Nephron (organoid): ENCODE measurements at regions not wholly inside any gene's neighbourhood (a gene's known extent, or its start where the extent isn't known, plus 50 kb on each side); places are given as distances from the start of the nearest gene placed in this dataset.

Experiments
- H3K27ac Mint-ChIP-seq, 3 experiments: 2 replicates each; pipeline ENCODE4 v1.8.0; 2020; ENCODE audit warnings: mixed read lengths in 3 of 3, mild to moderate bottlenecking in 2 of 3, moderate library complexity in 1 of 3
- H3K27me3 Mint-ChIP-seq: 2 replicates; pipeline ENCODE4 v1.8.0; 2021; ENCODE audit warnings: low read depth, mild to moderate bottlenecking, moderate library complexity, mixed read lengths
- H3K36me3 Mint-ChIP-seq: 2 replicates; pipeline ENCODE4 v1.8.0; 2020; ENCODE audit warnings: low read depth, mixed read lengths
- H3K4me1 Mint-ChIP-seq: 2 replicates; pipeline ENCODE4 v1.8.0; 2020; ENCODE audit warnings: mixed read lengths
- H3K4me3 Mint-ChIP-seq, 3 experiments: 2 replicates each; pipeline ENCODE4 v1.8.0; 2020; ENCODE audit warnings: mild to moderate bottlenecking in 3 of 3, mixed read lengths in 3 of 3, moderate library complexity in 2 of 3
- H3K9me3 Mint-ChIP-seq: 2 replicates; pipeline ENCODE4 v1.8.0; 2020; ENCODE audit warnings: mixed read lengths
- TF ChIP-seq, protein P1 (sequence below), 3 experiments: fragments of 200-600 bp; sonication (generic); IDR thresholded peaks; one replicate each; pipeline ENCODE4 v1.5.0; 2021; ENCODE audit warnings: antibody characterized with exemption in 3 of 3; ENCODE audit not compliant: unreplicated experiment in 3 of 3

DNA sequence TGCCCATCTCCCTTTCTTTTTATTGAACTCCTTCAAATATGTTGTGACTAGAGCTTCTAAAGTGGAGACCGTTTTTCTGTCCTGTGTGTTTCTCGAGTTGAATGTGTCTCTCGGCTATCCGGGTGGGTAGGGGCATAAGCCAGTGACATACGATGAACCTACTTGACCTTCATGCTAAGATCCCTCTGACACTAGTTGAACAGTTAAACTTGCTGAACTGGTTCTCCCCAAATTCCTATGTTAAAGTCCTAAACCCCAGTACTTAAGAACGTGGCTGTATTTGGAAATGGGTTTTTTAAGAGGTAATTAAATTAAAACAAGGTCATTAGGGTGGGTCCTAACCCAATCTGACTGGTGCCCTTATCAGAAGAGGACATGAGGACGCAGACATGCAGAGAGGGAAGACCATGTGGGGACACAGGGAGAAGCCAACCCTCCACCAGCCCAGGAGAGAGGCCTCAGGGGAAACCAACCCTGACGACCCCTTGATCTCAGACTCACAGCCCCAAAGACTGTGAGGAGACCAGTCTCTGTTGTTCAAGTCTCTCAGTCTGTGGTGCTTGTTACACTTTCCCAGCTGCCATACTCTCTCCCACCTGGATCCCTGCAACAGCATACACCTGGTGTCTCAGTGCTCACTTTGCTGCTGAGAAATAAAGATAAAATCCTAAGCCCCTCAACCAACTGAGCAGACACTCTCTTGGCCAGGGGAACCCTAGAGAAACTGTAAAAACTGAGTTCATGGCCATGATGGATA lies 208.4 kb downstream of the MYLK4 start:
- Mint-ChIP-seq H3K36me3 (peaks cover 4% of the 10 kb centered on the region), H3K9me3 (peaks cover 7% of the 10 kb centered on the region), H3K4me1 (peaks cover 3% of the 10 kb centered on the region), H3K4me3 (no peak overlapping the region), H3K27me3 (peaks cover 3% of the 10 kb centered on the region), H3K27ac (no peak overlapping the region)
- TF ChIP-seq, protein P1, sequence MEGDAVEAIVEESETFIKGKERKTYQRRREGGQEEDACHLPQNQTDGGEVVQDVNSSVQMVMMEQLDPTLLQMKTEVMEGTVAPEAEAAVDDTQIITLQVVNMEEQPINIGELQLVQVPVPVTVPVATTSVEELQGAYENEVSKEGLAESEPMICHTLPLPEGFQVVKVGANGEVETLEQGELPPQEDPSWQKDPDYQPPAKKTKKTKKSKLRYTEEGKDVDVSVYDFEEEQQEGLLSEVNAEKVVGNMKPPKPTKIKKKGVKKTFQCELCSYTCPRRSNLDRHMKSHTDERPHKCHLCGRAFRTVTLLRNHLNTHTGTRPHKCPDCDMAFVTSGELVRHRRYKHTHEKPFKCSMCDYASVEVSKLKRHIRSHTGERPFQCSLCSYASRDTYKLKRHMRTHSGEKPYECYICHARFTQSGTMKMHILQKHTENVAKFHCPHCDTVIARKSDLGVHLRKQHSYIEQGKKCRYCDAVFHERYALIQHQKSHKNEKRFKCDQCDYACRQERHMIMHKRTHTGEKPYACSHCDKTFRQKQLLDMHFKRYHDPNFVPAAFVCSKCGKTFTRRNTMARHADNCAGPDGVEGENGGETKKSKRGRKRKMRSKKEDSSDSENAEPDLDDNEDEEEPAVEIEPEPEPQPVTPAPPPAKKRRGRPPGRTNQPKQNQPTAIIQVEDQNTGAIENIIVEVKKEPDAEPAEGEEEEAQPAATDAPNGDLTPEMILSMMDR (IDR thresholded peaks at IDR 0.05; ENCODE audit: unreplicated experiment in 3 of 3), result no peak

DNA sequence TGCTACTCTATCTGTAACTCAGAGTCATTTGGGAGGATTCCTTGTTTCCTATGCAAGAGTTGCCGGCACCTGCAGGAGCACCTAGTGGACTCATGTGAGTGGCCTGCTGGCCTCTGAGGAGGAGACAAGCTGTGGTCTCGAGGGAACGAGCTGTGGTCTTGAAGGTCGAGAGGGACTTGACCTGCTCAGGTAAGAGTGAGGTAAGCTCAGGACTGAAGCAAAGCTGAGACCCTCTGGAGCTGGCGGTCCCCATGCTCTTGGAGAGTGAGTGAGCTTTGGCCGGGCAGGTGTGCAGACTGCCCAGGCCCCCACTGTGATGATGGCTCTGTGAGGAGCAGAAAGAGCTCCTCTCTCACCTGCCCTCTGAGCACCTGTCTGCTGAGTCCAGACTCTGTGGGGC lies 214.3 kb downstream of the MYLK4 start:
- Mint-ChIP-seq H3K4me1 (no peaks in the 10 kb centered on the region), H3K4me3 (no peak overlapping the region), H3K9me3 (peaks cover 3% of the 10 kb centered on the region), H3K27me3 (peaks cover 3% of the 10 kb centered on the region), H3K27ac (no peak overlapping the region), H3K36me3 (no peaks in the 10 kb centered on the region)
- TF ChIP-seq, protein P1 (IDR thresholded peaks at IDR 0.05; ENCODE audit: unreplicated experiment in 3 of 3), result no peak

DNA sequence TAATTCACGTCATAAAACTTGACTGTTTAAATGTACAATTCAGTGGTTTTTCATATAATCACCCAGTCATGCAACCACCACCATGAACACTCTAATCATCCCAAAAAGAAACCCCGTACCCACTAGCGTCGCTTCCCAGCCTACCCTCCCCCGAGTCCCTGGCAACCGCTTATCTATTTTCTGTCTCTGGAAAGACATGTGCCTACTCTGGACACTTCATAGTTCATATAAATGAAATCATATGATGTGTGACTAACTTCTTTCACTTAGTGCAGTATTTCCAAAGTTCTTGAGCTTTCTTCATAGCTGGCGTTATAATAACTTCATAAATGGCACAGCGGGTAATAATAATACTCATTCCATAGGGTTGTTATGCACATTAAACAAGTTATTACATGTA lies 215.2 kb downstream of the MYLK4 start:
- Mint-ChIP-seq H3K27ac (no peak overlapping the region), H3K9me3 (peaks cover 7% of the 10 kb centered on the region), H3K36me3 (no peaks in the 10 kb centered on the region), H3K4me3 (no peak overlapping the region), H3K4me1 (no peaks in the 10 kb centered on the region), H3K27me3 (peaks cover 3% of the 10 kb centered on the region)
- TF ChIP-seq, protein P1 (IDR thresholded peaks at IDR 0.05; ENCODE audit: unreplicated experiment in 3 of 3), result no peak

DNA sequence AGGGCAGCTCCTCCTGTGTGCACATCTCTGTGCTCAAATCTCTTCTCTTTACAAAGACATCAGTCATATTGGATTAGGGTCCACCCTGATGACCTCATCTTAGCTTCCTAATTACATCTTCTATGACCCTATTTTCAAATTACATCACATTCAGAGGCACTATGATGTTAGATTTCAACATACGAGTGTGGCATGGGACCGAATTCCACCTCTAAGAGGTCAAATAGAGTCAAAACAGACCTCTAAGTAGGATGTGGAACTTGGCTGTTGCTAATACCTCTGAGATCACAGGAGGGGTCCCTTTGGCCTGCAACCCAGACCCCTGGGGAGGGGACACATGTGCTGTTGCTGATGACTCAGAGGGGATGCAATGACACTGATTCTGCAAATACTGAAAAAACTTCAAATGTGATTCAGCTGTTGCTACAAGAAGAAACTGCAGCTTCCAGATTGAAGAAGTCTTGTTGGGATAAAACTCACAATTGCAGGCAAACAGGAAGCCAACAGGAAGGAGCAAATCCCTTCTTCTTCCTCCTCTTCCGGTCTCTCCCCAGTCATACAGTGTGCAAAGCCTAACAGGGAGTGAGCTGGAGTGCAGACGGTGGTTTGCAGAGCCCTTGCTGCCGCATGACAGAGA lies 216.2 kb downstream of the MYLK4 start:
- H3K36me3 Mint-ChIP-seq, result no peaks in the 10 kb centered on the region
- H3K4me3 Mint-ChIP-seq, result no peak overlapping the region
- no peak overlapping the region for H3K27ac Mint-ChIP-seq
- TF ChIP-seq, protein P1 (IDR thresholded peaks at IDR 0.05; ENCODE audit: unreplicated experiment in 3 of 3), result no peak
- H3K27me3 Mint-ChIP-seq, result peaks cover 3% of the 10 kb centered on the region
- H3K9me3 Mint-ChIP-seq, result peaks cover 12% of the 10 kb centered on the region
- no peaks in the 10 kb centered on the region for H3K4me1 Mint-ChIP-seq

DNA sequence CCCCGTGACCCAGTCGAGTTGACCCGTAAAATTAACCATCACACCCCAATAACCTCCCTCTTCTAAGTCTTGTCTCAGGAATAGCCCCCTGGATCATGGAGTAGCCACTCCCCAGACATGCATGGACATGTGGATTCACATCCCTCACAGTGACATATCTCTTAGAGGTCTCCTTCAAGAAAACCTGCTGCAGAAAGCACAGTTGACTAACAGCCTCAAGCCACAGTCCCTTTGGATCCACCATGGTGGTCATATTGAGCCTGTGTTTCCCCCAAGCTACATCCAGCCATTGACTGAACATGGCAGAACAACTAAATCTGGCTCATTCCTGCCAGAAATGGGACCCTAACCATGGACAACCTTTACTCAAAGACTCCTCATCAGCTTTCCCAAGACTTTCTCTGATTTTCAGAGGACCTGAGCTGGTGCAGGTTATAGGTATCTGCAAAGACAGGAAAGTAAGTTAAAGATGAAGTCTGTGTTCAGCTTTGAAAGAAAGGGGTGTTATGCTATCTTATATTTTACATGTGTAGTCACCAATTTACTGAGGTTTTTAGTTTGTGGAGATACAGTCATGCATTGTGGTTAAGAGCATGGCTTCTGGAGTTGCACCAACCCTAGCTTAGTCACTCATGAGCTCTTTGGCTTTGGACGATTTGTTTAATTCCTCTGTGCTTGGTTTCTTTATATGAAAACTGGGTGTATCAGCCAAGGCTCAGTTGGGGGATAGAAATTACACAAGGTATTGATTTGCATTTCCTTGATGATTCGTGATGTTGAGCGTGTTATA lies 219.1 kb downstream of the MYLK4 start:
- no peak overlapping the region for H3K4me3 Mint-ChIP-seq
- no peaks in the 10 kb centered on the region for H3K36me3 Mint-ChIP-seq
- peaks cover 13% of the 10 kb centered on the region for H3K9me3 Mint-ChIP-seq
- TF ChIP-seq, protein P1 (IDR thresholded peaks at IDR 0.05; ENCODE audit: unreplicated experiment in 3 of 3), result no peak
- no peak overlapping the region for H3K27ac Mint-ChIP-seq
- H3K4me1 Mint-ChIP-seq, result peaks cover 8% of the 10 kb centered on the region
- H3K27me3 Mint-ChIP-seq, result no peaks in the 10 kb centered on the region
